Fibroblast of lung (primary cell): ENCODE measurements at regions not wholly inside any gene's neighbourhood (a gene's known extent, or its start where the extent isn't known, plus 50 kb on each side); places are given as distances from the start of the nearest gene placed in this dataset.

ENCODE experiments used
- CTCF ChIP-seq, 2 donors: IDR thresholded peaks in 1 of 2; conservative IDR thresholded peaks in 1 of 2; 1 replicate in 1 of 2; 2 replicates in 1 of 2; pipeline ENCODE4 v1.5.1; 2011 to 2012; ENCODE audit warnings: low read length in 2 of 2, control low read depth in 1 of 2, inconsistent platforms in 1 of 2, low read depth in 1 of 2, mild to moderate bottlenecking in 1 of 2
- EZH2 ChIP-seq: IDR thresholded peaks from 2 replicates; pipeline ENCODE4 v1.5.1; 2012; ENCODE audit warnings: low read length, control low read depth, mild to moderate bottlenecking; ENCODE audit errors: missing control alignments

DNA sequence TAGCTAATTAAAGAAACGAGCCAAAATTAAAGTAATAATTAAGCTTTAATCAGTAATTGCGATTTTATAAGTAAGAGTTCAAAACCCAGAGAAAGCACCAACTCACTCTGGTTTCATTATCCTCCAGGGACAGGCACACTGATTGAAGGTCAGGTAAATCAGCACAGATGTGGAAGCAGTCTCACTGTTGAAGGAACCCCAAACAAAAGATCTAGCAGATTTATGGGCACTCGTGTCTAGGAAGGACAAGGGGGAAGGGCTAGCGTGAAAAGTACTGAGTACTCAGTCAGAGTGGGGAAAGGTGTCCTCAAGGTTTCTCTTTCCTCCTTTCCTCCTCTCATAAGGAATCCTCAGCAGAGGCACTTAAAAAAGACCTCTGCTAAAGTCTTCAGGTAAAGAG lies 320.1 kb downstream of the PYDC2 start:
- TF ChIP-seq EZH2 (no peak), CTCF (conservative IDR thresholded peaks at IDR 0.05 in 1 of 2, IDR thresholded peaks at IDR 0.05 in 1 of 2; ENCODE audit: low read depth in 1 of 2, low read length in 2 of 2) (no peak)
